NOMO-1 treated with DMSO at 0.1 percent for 48 hours (cell line): ENCODE measurements at regions not wholly inside any gene's neighbourhood (a gene's known extent, or its start where the extent isn't known, plus 50 kb on each side); places are given as distances from the start of the nearest gene placed in this dataset.
"Not testable (repeated sequence)": the region's sequence is repeated elsewhere in the genome, so short reads cannot be mapped to it uniquely, and the experiment has no call there.

ENCODE experiments used
- DNase-seq: peaks from one replicate; lab custom pipeline; 2025; ENCODE audit not compliant: unreplicated experiment; lab: John Stamatoyannopoulos, UW

DNA sequence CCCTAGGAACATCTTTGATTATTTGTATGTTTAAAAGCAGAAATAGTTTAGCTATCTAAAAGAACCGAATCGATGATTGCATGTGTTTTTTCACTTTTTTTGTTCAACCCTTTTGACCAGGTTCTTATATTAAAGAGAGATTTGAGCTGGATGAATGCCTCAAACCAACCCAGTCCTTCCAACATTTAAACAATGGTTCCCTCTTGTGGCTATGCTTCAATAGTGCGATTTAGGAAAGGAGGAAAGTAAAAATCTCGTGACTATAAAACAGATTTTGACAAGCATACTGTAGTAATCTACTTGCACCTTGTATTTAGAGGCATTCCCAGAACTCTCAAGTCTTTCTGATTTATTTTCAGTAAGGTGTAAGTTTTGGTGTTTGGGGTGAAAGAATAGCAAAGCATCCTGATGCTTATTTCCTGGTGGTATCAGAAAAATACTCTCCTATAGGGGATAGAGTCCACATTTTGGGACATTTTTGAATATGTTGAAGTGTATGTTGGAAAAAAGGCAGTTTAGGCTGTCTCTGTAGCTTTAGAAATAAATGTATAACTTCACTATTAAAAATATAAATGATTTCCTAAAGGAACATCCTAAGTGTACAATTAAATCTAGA lies 159.6 kb upstream of the KCNH8 start:
- peak; percentile 72 for DNase-seq

DNA sequence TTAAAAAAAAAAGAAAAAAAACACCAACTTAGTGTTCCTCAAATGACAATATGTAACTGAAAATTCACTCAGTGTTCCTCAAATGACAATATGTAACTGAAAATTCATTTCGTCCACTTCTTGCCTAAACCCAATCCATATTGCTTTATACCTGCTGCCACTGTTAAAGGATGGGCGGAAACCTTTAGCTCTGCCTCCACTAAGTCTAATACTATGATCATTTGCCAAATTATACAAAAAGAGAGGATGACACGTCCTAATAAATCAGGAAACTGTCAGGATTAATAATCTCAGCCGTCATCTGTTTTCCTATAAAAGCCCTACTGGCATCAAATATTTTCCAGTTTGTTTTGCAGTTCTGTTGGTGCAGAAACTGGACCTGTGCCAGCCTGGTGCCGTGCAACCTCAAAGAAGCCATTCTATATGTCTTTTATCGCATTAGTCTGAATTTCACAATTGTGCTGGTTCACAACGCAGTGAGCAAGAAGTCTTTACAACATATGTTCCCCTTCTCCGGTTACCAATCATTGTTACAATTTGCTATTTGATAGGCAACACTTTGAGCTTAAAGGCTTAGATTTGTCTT lies 160.4 kb upstream of the KCNH8 start:
- peak; percentile 75 for DNase-seq

DNA sequence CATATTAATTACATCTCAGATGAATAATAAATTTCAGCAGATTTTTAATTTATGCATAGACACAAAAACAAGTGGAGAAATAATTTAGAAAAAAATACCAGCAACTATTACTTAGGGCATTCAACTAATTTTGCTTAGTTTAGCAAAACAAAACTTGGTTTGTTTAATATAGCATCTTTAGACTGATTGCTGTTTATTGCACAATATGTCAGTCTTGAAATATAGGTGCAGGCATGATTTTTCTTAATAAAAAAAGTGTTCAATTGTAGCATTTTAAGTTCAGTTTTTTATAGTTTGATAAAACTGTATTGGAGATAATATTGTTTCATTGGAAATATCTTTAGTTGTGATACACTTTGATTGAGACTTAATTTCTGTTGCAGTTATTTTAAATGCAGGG lies 161.2 kb upstream of the KCNH8 start:
- DNase-seq = no peak

DNA sequence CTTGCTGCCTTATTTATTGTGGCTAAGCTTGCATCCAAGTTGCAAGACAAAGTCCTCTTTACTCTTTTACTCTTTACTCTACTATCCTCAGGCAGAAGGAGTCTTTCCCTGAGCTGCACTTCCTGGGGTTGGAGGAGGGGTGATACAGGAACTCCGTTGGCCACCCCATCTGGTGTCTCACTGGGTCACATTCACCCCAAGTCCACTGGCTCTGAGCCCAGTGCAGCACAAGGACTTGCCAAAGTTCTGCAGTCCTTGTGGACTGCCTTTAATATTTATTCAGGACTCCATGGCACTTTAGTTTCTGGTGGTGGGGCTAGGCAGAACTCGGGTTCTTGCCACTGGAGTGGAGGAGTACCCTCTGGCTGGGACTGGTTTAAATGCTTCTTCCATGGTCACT lies 165.4 kb upstream of the KCNH8 start:
- DNase-seq = no peak

DNA sequence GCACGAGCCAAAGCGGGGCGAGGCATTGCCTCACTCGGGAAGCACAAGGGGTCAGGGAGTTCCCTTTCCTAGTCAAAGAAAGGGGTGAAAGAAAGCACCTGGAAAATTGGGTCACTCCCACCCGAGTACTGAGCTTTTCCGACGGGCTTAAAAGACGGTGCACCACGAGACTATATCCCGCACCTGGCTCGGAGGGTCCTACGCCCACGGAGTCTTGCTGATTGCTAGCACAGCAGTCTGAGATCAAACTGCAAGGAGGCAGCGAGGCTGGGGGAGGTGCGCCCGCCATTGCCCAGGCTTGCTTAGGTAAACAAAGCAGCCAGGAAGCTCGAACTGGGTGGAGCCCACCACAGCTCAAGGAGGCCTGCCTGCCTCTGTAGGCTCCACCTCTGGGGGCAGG lies 172.2 kb upstream of the KCNH8 start:
- not testable (repeated sequence) for DNase-seq

DNA sequence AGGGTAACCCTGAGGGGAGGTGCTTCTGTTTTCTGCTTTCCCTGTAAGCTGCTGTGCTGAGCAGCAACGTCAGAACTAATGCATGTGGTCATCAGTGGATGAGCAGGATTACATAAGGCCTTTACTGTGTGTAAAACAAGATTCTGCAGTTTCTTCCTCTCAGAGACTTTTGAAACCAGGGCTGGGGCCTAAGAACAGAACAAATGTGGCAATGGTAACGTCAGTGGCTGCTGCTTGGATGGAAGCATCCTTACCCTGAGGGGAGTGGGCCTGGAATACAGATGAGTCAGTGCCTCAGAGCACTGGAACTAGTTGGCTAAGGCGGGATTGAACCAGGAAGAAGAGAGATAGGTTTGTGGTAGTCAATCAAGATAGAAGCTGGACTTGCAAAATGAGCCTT lies 180.2 kb upstream of the KCNH8 start:
- DNase-seq = no peak

DNA sequence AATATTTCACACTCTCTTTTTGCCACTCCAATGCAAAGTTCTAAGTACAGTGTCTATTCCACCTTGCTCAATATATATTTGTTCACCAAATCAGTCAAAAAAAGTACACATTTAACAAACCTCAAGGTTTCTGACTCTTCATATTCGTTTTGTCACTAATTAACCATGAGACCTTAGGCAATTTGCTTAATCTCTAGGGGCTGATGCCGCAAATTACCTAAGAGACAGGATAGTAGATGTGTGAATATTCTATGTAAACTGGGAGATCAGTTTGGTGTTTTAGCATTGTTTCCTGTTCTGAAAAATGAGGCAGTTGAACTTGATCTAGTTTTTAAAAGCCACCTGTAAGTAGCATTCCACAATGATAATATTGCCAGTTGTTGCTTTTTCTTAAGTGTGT lies 182.5 kb upstream of the KCNH8 start:
- no peak for DNase-seq

DNA sequence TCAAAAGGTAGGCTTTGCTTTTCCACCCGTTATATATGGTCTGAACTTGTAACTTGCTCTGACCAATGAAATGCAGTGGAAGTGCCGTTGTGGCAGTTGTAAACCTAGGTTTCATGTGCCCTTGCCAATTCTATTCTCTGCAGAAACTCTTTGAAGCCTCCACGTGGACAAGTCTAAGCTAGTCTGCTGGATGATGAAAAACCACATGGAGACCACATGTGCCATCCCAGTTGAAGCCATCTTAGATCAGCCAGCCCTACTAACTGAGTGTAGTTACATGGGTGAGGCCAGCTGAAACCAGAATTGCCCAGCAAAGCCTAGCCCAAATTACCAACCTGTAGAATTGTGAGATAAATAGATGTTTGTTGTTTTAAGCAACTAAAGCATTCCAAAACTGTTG lies 183.7 kb upstream of the KCNH8 start:
- no peak for DNase-seq

DNA sequence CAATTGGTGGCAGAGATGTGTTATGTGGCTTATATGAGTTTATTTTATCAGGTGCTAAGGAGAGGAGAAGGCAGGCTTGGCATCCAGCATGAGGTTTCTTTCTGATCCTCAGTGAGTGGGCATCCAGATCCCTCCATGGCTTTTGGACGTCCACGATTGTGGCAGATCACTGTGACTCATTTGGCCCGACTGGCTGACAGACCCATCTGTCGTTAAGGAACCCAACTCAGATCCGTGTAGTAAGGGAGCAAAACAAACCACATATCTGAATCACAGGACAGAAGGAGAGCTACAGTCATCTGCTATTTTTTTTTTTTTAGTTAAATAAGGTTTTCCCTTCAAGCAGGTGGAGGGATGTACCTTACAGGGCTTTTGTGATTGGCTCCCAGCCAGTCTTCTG lies 197.0 kb upstream of the KCNH8 start:
- no peak for DNase-seq

DNA sequence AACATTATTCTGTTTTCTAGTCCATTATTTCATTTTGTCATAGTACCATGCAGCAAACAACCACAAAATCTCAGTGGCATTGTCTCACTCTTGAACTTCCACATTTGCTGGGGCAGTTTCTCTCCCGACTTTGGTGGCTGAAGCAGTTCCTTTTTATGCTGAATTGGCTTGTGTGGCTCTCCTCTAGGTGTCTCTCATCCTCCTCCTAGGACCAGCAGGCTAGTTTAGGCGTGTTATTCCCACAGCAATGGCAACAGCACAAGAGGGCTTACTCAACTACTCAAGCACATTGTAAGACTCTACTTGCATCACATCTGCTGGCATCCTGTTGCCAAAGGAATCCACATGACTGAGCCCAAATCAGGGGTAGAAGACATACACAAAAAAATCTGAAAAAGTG lies 201.8 kb upstream of the KCNH8 start:
- DNase-seq = peak; percentile 71

DNA sequence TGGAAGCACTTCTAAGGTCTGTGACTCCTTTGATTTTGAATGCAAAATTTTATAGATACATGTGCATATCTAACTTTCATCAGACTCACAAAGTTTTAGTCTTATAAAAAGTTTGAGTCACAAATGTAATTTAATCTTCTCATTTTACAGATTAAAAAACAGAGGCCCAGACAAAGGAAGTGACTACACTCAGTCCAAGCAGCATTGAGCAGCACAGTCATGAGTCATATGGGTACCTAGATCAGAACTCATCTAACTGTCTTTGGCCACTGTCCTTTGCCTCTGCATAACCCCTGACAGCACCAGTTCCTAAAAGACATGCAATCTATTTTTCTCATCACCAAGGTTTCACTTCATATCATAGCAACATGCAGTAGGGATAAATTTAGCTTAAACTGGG lies 210.7 kb upstream of the KCNH8 start:
- no peak for DNase-seq

DNA sequence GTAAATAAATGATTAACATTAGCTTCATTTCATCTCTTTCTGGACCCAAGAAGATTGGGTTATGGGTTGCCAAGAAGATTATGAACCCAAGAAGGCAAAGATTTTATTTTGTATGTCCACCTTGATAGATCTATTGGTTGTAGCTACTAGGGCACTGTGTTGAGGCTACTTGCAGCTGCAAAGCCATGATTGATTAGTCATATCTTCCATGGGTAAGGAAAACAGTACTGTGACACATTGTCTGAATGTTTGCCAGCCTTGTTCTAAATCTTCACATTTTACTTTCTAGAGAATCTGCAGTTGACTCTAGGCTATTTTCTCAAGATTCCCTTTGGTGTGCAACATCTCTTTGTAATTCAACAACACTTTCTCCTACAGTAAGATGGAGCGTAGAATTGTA lies 229.2 kb upstream of the KCNH8 start:
- DNase-seq = no peak

DNA sequence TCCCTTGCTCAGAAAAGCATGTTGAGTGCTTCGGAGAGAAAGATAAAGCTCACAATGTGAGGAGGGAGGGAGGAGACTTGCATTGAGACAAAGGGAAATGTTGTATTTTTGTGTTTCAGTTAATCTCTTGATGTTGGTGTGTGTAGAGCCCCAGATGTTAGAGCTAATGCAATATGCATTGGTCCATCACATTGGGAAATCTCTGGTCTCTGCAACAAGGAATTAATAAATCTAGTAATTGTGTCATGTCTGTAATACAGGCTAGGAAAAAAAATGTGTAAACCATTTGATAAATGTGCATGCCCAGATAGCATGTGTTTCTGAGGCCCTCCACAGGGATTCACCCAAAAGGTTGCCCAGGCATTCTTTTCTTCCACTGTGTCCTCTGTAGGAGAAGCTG lies 230.4 kb upstream of the KCNH8 start:
- no peak for DNase-seq

DNA sequence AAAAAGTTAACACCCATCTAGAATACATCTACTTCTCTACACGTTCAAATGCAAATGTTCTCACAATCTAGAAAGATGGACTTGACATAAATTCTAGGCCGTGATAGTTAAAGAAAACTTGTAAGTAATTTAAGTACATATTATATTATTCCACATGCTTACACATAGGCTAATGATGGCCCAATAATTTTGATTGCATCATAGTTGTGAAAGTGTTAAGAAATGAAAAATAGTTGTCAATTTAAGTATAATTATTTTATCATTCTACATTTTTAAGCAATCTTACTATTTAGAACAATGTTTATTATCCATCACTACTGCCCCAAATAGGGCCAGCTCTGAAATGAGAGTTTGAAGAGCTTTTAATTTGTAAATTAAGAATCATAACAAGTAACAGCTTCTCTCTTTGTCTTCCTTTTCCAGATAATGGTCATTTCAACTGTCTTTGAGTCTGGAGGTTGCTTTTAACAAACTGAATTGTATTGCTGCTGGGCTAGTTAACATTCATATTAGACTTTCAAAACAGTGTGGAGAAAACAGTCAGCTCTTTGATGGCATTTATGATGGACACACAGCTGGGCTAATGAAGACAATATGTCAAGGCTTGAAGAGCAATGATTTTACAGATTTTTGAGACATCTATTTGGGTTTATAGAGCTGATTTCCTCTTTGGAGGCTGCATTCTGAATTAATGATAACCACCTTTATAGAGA lies 246.1 kb upstream of the KCNH8 start:
- DNase-seq = no peak

DNA sequence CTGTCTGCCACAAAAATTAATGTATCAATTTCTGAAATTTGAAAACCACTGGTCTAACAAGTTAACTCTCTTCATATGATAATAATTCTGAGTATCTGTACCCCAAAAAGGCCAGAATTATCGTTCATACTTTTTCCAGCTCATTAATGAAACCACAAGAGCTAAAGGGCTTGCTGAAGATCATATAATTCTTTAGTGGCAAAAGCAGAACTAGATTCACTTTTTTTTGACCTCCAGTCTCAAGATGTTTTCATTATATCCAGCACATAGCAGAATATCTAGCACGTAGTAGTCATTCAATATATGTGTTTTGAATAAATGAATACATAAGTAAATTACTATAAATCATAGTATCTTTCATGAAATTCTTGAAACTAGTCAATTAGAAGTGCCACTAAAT lies 246.7 kb upstream of the KCNH8 start:
- DNase-seq = no peak

DNA sequence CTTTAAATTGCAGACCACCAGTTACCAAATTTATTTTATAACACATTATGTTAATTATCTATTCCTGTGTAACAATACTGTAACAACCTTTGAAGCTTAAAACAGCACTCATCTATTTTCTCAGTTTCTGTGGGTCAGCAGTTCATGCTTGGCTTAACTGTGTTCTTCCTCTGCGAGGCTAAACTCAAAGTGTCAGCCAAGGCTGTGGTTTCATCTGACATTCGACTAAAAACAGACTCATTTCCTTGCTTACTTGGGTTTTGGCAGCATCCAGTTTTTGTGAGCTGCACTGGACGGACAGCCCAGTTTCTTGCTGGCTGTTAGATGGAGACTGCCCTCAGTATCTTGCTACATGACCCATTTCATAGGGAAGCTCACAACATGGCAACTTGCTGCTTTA lies 247.3 kb upstream of the KCNH8 start:
- no peak for DNase-seq

DNA sequence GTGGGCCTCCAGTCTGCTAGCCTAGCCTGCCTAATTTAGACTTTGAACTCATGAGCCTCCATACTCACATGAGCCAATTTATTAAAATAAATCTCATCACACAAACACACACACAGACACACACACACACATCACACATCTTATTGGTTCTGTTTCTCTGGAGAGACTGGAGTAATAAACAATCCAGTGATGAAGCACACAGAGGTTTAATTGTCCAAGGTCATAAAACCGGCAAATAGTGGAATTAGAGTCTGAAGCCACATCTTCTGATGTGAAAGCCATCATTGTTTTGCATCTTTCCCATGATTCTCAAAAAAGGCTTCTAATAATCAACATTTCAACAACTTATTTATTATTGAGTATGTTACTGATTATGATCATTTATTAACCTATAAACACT lies 249.4 kb upstream of the KCNH8 start:
- no peak for DNase-seq

DNA sequence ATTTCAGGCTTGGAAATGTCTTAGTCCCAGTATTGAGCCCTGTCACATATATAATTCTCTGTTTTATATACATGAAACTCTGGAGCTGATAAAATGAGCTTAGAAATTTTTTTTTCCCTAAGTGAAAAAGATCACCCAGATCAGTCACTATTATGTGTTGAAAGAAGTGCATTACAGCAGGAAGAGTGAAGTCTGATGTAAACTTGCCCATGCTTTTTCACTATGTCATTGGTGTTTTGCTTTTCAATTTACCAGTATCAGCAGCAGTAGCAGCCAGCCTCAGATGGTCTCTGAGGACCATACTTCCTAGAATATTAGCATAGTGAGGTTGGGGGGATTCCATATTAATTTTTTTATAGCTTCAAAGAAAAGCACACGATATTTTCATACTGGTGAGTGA lies 255.6 kb upstream of the KCNH8 start:
- no peak for DNase-seq

DNA sequence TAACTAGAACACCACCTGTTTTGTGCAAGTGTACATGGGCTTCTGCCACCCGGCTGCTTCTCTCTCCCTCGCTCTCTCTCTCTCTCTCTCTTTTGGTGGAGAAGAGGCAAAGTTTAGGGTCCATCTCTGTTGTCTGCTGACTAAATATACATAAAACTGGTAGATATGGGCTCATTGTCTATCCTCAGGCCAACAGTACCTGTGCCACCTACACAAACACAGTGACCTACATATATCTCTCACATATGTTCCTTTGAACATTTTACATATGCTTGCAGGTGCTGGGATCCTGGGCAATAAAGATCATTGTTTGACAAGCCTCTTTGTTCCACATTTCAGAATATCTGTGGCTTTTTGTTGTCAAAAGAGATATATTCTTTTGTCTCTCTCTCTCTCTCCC lies 256.3 kb upstream of the KCNH8 start:
- DNase-seq = no peak

DNA sequence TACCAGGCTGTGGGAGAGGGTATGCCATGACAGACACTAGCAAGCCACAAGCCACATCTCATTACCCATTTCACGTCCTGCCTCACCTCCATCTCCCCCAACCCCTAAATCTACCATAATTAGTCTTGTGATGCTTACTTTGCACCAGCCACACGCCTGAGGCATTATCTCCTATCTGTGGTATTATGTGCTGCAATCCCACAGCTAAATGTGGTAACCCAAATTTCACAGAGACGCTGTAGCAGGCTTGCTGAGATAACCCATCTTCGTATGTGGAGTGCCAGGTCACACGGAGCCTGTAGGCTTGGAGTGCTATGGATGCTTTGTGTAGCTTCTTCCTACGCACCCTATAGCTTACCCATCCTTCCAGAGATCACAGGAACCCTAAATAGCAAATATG lies 256.7 kb upstream of the KCNH8 start:
- no peak for DNase-seq

DNA sequence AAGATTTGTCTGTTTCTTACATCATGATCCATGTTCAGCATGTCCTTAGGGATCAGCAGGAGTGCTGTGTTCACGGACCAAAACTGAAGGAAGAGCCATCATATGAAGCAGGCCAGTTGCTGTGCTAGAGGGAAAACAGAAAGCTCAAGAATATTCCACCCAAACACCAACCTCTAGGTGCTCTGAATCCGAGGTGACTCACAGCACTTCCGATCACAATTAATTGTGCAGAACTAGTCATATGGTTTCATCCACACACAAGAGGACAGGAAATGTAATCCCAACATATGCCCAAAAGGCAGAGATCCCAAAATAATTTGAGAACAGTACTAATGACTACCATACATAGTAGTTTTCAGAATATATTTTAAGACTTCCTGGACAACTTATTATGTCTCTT lies 257.9 kb upstream of the KCNH8 start:
- no peak for DNase-seq

DNA sequence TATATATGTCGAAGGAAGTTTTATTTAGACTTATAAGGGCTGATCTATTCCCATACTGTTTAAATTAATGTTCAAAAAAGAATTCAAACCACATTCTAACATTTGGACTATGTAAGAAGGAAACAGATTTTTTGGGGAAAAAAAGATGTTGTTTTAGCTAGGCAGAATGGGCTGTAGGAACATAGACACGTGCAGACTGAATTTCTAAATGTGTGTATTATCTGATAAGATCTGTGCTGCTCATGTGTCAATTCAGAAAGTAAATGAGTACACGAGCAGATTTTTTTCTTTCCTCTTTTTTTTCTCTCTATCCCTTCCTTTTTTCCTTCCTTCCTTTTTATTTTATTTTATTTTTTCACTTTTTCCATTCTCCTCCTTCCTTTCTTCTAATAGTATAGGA lies 259.5 kb upstream of the KCNH8 start:
- DNase-seq = no peak

DNA sequence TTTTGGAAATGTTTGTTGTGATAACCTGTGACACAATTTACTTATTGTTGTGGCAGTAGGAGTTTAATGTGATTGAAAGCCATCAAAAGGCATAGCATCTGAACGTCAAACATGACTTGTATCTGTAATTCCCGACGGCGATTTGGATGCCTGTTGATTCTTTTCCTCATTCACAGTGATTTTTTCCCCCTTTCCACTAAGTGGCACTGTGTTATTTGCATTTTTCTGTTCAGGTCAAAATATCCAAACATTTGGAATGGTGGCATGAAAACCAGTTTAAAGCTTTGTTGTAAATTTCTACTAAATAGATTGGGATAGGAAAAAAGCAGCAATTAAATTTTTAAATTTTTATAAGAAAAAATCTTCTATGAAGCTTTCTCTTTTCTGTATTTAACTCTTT lies 259.9 kb upstream of the KCNH8 start:
- no peak for DNase-seq
